Colonic mucosa (tissue), 4 donors: ENCODE measurements at regions not wholly inside any gene's neighbourhood (a gene's known extent, or its start where the extent isn't known, plus 50 kb on each side); places are given as distances from the start of the nearest gene placed in this dataset.
"Not testable (repeated sequence)": the region's sequence is repeated elsewhere in the genome, so short reads cannot be mapped to it uniquely, and the experiment has no call there.

Experiments used
- DNase-seq: peaks from one replicate; pipeline ENCODE4 v3.0.0-alpha.2; 2020
- H3K27ac ChIP-seq: fragments of 200-600 bp; one replicate; pipeline ENCODE4 v1.8.0; 2021
- H3K27me3 ChIP-seq: fragments of 200-600 bp; one replicate; pipeline ENCODE4 v1.8.0; 2021
- H3K36me3 ChIP-seq: fragments of 200-600 bp; one replicate; pipeline ENCODE4 v1.8.0; 2021
- H3K4me1 ChIP-seq: fragments of 200-600 bp; one replicate; pipeline ENCODE4 v1.8.0; 2021; ENCODE audit warnings: mild to moderate bottlenecking
- H3K4me3 ChIP-seq: fragments of 200-600 bp; one replicate; pipeline ENCODE4 v1.8.0; 2021
- H3K9ac ChIP-seq, 2 donors: one replicate each; pipeline ENCODE4 v1.7.0; 2013; ENCODE audit warnings: control low read depth in 2 of 2, low read depth in 2 of 2, low read length in 2 of 2
- H3K9me3 ChIP-seq: fragments of 200-600 bp; one replicate; pipeline ENCODE4 v1.8.0; 2021
- intact Hi-C: fragments of 100-400 bp; cut with DNase I; formaldehyde crosslinking; loops from one replicate; pipeline ENCODE4 v1.14.1; 2022
- TF ChIP-seq, protein P1 (sequence below): fragments of 200-600 bp; IDR thresholded peaks from one replicate; pipeline ENCODE4 v1.8.0; 2022; ENCODE audit warnings: antibody characterized with exemption, mild to moderate bottlenecking
- donor health status: healthy.
- donor health status: DM: no; HTN: no; CAD: no.
- donor health status: DM: no; HTN: no; CAD: no.

DNA sequence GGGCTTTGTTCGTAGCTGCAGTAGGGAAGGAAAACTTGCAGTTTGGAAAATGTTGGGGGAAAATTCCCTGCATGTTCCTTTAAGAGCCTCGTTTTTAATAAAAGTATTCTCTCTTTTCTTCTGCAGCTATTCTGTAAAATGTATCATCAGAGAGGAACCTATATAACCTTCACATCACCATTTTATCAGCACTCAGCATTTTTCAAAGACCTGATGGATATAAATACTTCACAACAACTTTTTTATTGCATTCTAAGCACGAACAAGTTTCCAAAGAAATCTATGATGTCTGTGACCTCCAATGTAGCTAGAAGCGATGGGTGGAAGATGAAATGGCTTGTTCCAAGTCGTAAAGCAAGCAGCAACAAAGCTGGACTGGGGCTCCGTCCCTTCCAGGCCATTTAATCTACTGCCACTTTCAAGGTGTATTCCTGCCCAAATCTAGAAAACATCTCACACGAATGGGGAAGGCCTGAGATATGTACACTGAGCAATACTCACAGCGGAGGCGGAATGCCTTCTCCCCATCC, 84.0 kb downstream of the NSUN2 start:
- Histone ChIP-seq H3K4me1 (no peaks in the 10 kb centered on the region), H3K27ac (no peak overlapping the region)

DNA sequence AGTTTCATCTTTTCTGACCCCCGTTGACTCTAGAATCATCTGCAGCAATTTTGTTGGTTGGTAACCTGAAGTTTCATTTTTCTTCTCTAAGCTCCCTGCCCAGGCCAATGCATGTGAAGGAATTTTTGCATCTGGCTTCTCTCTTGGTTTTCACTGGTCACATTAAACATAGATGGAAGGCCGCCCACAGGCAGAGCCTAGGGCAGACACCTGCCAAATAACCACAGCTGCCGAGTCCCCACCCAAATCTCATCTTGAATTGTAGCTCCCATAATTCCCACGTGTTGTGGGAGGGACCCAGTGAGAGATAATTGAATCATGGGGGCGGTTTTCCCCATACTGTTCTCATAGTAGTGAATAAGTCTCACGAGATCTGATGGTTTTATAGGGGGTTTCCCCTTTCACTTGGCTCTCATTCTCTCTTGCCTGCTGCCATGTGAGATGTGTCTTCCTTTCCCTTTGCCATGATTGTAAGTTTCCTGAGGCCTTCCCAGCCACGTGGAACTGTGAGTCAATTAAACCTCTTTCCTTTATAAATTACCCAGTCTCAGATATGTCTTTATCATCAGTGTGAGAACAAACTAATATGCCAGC, 84.8 kb downstream of the NSUN2 start:
- H3K4me1 ChIP-seq, H3K9ac ChIP-seq, H3K27me3 ChIP-seq, intact Hi-C loops, H3K36me3 ChIP-seq, H3K4me3 ChIP-seq, DNase-seq, H3K9me3 ChIP-seq, H3K27ac ChIP-seq: not testable (repeated sequence)

More for the DNA sequence above, 84.0 kb downstream of the NSUN2 start:
- no peaks in the 10 kb centered on the region for H3K27me3 ChIP-seq
- DNase-seq = no peak
- H3K9me3 ChIP-seq = no peaks in the 10 kb centered on the region
- no peak overlapping the region for H3K9ac ChIP-seq
- TF ChIP-seq, protein P1, sequence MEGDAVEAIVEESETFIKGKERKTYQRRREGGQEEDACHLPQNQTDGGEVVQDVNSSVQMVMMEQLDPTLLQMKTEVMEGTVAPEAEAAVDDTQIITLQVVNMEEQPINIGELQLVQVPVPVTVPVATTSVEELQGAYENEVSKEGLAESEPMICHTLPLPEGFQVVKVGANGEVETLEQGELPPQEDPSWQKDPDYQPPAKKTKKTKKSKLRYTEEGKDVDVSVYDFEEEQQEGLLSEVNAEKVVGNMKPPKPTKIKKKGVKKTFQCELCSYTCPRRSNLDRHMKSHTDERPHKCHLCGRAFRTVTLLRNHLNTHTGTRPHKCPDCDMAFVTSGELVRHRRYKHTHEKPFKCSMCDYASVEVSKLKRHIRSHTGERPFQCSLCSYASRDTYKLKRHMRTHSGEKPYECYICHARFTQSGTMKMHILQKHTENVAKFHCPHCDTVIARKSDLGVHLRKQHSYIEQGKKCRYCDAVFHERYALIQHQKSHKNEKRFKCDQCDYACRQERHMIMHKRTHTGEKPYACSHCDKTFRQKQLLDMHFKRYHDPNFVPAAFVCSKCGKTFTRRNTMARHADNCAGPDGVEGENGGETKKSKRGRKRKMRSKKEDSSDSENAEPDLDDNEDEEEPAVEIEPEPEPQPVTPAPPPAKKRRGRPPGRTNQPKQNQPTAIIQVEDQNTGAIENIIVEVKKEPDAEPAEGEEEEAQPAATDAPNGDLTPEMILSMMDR = no peak
- intact Hi-C loops = no loop called here
- no peaks in the 10 kb centered on the region for H3K36me3 ChIP-seq
- H3K4me3 ChIP-seq = no peak overlapping the region

DNA sequence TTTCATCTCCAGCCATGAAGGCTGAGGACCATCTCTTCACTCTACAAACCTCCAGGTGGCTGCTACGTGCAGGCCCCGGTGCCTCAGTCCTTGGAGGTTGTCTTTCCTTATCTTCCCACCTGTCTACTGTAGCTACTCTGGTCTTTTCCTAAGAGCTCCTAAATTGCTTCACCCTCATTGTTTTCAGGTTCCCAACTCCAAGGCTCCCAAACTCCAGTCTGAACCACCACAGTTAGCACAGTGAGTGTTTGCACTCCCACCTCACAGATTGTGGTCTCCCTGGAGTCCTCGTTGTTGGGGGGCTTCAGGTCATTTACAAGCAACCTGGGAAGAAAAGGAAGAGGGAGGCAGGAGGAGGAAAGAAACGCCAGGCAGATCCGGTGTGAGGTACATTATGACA, 85.3 kb downstream of the NSUN2 start:
- H3K27ac ChIP-seq = no peak overlapping the region
- H3K9ac ChIP-seq = no peak overlapping the region
- no peak overlapping the region for H3K4me3 ChIP-seq
- intact Hi-C loops = no loop called here
- H3K9me3 ChIP-seq = no peaks in the 10 kb centered on the region
- TF ChIP-seq, protein P1 = no peak
- no peaks in the 10 kb centered on the region for H3K27me3 ChIP-seq
- no peaks in the 10 kb centered on the region for H3K36me3 ChIP-seq
- no peaks in the 10 kb centered on the region for H3K4me1 ChIP-seq
- no peak for DNase-seq

DNA sequence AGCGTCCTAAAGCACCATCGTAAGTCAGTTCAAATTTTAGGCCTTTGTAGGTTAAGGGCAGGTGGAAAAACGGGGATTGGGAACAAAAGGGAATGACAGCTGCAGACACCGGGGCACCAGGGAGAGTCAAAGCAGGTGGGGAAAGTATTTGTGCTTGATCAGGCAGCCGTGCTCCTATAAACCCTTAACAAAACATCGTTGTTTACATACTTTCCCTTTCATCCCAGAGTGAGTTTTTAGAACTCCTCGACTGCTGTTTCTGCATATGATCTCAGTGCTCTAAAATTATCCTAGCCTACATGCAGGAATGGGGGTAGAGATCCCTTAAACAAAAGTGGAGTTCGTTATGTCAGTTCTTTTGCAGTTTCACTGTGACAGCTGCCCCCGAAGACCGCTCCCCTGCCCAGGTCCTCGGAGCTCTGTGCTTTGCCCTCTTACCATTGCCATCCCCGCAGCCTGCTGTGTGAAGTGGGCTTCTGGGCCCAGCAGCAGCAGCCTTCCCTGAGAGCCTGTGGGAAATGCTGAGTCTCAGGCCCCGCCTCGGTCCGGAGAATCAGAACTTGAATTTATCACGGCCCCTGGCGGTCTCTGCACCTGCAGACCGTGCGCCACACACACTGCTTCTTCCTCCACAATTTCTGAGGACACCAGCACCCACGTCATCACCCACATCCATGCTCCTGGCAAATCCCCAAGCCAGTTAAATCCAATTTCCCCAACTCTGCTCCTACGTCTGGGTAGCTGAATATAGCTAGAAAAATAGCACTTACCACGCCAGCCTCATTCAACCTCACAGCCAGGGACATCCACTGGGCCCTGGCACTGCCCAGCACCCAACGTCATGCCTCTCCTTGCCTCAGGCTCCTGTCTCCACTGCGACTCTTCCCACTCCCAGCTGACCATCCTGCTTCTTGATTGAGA, 86.8 kb downstream of the NSUN2 start:
- peak; percentile 9 for DNase-seq
- Histone ChIP-seq H3K36me3 (no peaks in the 10 kb centered on the region), H3K27ac (no peak overlapping the region), H3K9ac (no peak overlapping the region), H3K4me3 (no peak overlapping the region), H3K9me3 (no peaks in the 10 kb centered on the region), H3K4me1 (no peaks in the 10 kb centered on the region), H3K27me3 (no peaks in the 10 kb centered on the region)
- intact Hi-C loops = no loop called here
- TF ChIP-seq, protein P1 = no peak

DNA sequence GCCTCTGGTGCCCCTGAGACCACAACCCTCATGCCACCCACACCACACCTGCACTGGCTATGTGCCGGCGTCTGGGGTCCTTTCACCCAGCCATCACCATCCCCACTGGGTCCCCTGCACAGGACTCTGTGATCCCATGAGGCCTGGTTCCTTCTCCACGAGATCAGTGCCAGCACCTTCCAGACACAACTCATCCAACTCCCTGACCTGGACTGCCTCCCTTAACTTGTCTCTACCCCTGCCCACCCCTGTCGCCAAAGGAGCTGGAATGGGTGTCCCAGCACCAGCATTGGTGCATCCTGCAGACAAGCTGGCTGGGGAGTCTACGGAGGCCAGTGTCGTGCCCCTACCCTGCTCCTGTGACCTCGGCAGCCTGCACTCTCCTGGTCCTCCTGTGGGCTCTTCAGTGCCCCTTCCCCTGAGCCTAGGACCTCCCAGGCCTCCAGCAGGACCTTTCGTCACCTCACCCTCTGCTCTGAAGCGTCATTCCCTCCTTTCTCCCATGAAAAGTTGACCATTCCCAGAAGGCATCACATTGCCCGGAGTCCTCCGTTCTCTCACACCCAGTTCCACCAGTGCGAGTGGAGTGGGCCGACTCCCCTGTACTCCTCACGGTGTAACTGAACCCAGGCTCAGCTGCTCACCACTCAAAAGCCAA, 87.7 kb downstream of the NSUN2 start:
- DNase-seq = peak; percentile 11
- Histone ChIP-seq H3K4me1 (no peaks in the 10 kb centered on the region), H3K27me3 (no peaks in the 10 kb centered on the region), H3K9ac (no peak overlapping the region), H3K4me3 (no peak overlapping the region), H3K9me3 (no peaks in the 10 kb centered on the region), H3K36me3 (no peaks in the 10 kb centered on the region), H3K27ac (no peak overlapping the region)
- TF ChIP-seq, protein P1 = no peak
- intact Hi-C loops = no loop called here
